NAMALWA (cell line): ENCODE measurements at regions not wholly inside any gene's neighbourhood (a gene's known extent, or its start where the extent isn't known, plus 50 kb on each side); places are given as distances from the start of the nearest gene placed in this dataset.
"Not testable (repeated sequence)": the region's sequence is repeated elsewhere in the genome, so short reads cannot be mapped to it uniquely, and the experiment has no call there.

Experiments used
- DNase-seq: peaks from one replicate; pipeline ENCODE4 v3.0.0-alpha.2; 2015; ENCODE audit warnings: low spot score

DNA sequence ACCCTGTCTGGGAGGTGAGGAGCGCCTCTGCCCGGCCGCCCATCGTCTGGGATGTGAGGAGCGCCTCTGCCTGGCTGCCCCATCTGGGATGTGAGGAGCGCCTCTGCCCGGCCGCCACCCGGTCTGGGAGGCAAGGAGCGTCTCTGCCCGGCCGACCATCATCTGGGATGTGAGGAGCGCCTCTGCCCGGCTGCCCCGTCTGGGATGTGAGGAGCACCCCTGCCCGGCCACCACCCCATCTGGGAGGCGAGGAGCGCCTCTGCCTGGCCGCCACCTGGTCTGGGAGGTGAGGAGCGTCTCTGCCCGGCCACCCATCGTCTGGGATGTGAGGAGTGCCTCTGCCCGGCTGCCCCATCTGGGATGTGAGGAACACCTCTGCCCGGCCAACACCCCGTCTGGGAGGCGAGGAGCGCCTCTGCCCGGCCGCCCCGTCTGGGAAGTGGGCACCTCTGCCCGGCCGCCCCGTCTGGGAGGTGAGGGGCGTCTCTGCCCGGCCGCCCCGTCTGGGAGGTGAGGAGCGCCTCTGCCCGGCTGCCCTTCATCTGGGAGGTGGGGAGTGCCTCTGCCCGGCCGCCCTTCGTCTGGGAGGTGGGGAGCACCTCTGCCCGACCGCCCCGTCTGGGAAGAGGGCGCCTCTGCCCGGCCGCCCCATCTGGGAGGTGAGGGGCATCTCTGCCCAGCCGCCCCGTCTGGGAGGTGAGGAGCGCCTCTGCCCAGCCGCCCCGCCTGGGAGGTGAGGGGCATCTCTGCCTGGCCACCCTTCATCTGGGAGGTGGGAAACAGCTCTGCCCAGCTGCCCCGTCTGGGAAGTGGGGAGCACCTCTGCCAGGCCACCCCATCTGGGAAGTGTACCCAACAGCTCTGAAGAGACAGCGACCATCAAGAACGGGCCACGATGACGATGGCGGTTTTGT, 399.7 kb downstream of the CAAP1 start:
- DNase-seq: not testable (repeated sequence)

- DNase-seq: not testable (repeated sequence)
Measured at GRCh38 chr9:26491922-26492607, 400.5 kb downstream of the CAAP1 start.

DNA sequence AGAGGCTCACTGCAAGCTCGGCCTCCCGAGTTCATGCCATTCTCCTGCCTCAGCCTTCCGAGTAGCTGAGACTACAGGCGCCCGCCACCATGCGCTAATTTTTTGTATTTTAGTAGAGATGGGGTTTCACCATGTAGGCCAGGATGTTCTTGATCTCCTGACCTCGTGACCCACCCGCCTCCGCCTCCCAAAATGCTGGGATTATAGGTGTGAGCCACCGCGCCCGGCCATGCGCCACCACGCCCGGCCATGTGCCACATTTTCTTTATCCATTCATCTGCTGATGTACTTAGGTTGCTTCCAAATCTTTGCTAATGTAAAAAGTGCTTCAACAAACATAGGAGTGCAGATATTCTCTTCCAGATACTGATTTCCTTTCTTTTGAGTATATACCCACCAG, 408.6 kb downstream of the CAAP1 start:
- no peak for DNase-seq

DNA sequence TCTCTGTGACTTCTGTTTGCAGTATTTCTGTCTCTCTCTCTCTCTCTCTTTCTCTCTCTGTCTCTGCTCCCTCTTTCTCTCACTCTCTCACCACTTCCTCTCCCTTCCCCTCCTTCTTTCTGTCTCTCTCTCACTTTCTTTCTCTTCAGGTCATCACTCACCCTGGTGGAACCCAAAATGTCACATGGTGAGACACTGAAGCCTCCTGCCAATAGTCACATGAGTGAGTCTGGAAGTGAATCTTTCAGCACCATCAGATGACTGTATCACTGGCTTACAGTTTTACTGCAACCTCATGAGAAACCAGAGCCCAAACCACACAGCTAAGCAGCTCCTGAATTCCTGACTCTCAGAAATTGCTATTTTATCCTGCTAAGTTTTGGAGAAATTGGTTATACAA, 414.6 kb downstream of the CAAP1 start:
- DNase-seq: no peak

GRCh38 chr9:26471261-26471660, 421.3 kb downstream of the CAAP1 start:
- DNase-seq: no peak

GRCh38 chr9:26470284-26470683, 422.3 kb downstream of the CAAP1 start:
- DNase-seq: no peak

DNA sequence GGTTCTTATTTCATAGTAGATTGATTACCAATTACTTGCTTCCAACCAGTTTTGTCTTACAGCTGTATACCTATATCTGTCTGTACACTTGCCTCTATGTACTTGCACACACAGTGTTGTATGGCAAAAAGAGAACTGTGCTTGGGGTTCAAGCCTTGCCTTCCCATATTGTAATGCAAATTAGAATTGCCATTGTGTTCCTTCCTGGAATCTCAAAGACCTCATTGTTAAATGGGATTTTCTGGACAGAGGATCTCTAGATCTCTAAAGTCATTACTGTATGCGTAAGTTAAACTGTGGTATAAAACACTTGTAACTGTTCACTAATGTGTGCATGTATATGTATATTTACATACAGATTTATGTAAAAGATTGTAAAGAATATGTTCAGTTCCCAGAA, 428.8 kb downstream of the CAAP1 start:
- DNase-seq: no peak

- DNase-seq: no peak
Measured at GRCh38 chr9:26462751-26463150, 429.9 kb downstream of the CAAP1 start.

- DNase-seq: no peak
Measured at GRCh38 chr9:26462213-26462612, 430.4 kb downstream of the CAAP1 start.

DNA sequence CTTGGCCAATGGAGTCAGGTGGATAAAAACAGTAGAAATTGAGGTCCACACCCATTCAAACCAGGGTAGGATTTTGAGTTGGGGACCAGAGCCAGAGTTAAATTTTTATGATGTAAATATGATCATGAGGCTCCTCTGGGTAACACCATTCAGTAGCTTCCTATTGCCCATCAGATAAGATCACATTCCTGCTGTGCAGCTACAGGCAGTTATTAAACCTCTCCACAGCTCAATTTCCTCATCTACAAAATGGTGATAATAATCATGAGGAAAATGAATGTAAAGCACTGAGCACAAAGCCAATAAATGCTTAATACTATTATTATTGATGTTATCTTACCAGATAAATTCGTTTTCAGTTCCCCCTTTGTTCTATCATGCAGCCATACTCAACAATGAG, 432.0 kb downstream of the CAAP1 start:
- DNase-seq: no peak

- no peak for DNase-seq
Measured at GRCh38 chr9:26459959-26460358, 432.6 kb downstream of the CAAP1 start.

- no peak for DNase-seq
Measured at GRCh38 chr9:26458054-26458453, 434.5 kb downstream of the CAAP1 start.

DNA sequence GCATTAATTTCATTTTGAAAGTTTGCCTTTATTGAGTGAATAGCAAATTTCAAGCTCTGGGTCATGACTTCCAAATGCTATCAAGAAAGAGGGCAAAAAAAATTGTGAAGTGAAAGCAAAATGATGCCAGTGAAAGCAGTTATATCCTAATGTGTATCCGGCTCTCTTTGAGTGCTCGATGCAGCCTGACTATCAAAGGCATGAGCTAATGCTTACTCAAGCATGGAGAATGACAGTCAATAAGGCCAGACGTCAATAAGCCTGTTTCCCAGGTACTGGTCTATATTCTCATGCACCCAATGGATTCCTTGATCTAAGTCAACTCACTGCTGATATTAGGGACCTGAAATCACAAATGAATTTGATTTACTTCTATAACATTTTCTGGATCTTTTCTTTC, 435.5 kb downstream of the CAAP1 start:
- no peak for DNase-seq

DNA sequence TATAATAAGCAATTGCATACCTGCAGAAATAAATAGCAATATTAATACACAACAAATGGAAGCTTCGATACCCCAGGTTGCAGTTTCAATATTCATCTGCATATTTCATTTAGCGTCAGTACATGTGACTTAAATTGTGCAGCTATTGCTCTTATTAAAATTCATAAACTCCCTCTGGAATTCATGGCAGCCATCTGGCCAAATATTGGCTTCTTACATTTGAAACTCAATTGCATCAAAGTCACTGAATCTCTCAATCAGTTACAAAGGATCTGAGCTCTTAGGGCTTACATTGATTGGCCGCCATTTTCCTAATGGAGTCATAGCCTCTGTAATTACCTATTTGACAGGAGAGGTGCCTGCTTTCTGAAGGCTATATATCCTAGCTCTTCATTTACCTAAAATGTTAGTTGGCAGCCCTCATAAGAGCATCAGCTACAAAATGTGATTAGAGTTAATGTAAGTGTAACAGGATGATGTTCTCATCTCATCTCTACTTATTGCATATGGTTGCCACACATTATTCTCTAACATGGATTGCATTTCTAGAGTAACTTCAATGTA, 453.5 kb downstream of the CAAP1 start:
- DNase-seq: no peak

DNA sequence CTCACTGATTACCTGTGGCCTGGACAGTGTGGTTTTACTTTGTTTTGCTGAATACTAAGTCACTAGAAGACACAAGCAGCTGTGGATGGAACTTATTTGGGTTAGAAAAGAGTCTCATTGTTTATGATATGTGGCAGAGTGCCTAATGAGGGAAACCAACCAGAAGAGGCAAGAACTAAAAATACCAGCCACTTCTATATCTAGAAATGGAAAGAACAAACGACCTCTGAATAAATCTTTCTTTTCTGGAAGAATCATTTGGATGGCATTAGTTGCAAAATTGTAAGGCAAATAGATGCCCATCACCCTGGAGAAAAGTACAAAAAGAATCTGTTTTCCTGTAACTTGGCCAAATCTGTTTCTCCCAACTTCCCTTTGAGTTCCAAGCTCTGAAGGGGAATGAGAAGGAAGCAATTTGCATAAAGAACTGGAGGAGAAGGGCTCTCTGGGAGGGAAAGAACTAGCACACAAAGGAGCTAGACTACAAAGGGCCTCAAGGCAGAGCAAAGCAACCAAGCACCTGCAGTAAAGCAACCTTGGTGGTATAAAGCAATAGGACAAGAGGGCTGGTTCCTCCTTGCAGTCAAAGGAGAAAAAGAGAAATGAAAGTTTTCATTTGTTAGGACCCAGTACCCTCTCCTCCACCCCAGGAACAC, 455.4 kb downstream of the CAAP1 start:
- no peak for DNase-seq

GRCh38 chr9:26426551-26427131, 466.0 kb downstream of the CAAP1 start:
- no peak for DNase-seq

GRCh38 chr9:26418480-26418879, 474.1 kb downstream of the CAAP1 start:
- DNase-seq: no peak

DNA sequence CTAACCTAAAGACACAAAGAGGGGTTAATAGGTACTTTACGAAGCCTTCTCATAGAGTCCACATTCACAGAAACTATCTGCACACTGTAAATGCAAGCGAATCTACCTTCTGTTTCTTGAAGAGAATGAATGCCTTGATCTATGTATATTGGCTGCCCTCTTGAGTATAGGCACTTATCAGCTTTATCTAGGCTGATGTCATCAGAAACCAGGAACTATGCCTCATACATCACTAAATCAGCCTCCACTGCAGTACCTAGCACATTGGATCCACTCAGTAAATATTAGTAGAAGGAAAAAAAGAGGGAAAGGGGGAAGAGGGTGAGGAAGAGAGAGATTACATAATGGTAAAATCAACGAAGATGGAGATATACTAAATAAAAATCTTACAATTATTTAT, 477.1 kb downstream of the CAAP1 start:
- DNase-seq: no peak

- DNase-seq: no peak
Measured at GRCh38 chr9:26413611-26414010, 479.0 kb downstream of the CAAP1 start.

- no peak for DNase-seq
Measured at GRCh38 chr9:26412446-26412845, 480.2 kb downstream of the CAAP1 start.

DNA sequence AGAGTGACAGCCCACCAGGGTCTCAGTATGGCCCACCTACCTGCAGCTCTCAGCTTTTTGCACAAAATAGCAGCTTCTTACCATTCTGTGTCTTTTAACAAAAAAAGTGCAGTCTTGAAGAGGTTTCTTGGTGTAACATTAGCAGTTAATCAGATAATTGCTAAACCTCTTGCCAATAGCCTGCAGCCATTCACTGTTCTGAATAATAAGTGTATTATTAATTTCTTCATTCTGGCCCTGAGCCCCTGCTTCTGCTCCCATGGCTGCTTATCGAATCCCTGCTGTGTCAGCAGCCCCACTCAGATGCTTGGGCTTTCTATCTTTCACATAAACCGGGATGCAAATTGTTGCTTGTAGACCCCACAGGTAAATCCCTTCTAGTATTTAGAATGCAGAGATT, 485.9 kb downstream of the CAAP1 start:
- no peak for DNase-seq

DNA sequence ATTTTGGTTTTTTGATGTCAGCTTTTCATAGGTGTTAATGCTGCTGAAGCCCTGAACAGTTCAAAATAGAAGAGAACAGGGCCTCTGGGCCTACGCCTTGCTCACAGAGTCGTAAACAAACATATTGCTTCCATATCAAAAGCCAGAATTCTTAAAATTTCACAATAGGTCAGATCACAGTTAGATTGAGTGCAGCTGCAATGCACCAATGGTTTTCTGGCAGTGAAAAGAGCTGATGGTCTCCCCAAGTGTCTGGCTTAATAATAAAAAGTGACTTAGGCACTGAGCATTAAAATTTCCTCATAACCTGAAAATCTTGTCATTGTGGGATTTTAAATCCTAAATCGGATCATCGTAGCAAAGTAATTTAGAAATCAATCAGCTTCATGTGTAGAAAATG, 493.0 kb downstream of the CAAP1 start:
- DNase-seq: no peak
